Small intestine (tissue), 7 donors: ENCODE measurements at regions not wholly inside any gene's neighbourhood (a gene's known extent, or its start where the extent isn't known, plus 50 kb on each side); places are given as distances from the start of the nearest gene placed in this dataset.

Source experiments
- DNase-seq, 2 donors: peaks; one replicate each; pipeline versions ENCODE4 v3.0.0 to v3.0.0-alpha.2; 2013
- FAIRE-seq: peaks from 2 replicates; lab custom pipeline; 2012; peaks lifted over from hg19 to GRCh38; lab: Jason Lieb, UNC
- H3K27ac ChIP-seq, 3 donors: one replicate each; pipeline ENCODE4 v1.5.1; 2013; ENCODE audit warnings: low read length in 2 of 3, mild to moderate bottlenecking in 2 of 3, control low read depth in 1 of 3, inconsistent platforms in 1 of 3, low read depth in 1 of 3, moderate library complexity in 1 of 3
- H3K27me3 ChIP-seq, 3 donors: one replicate each; pipeline ENCODE4 v1.6.1; 2013; ENCODE audit warnings: low read length in 3 of 3, inconsistent platforms in 1 of 3; ENCODE audit not compliant: control insufficient read depth in 3 of 3, insufficient read depth in 3 of 3
- H3K36me3 ChIP-seq, 3 donors: one replicate each; pipeline ENCODE4 v1.6.1; 2013; ENCODE audit warnings: low read length in 3 of 3, inconsistent platforms in 1 of 3, low read depth in 1 of 3, mild to moderate bottlenecking in 1 of 3, moderate library complexity in 1 of 3; ENCODE audit not compliant: control insufficient read depth in 3 of 3, insufficient read depth in 2 of 3
- H3K4me1 ChIP-seq, 3 donors: one replicate each; pipeline ENCODE4 v1.6.1; 2013; ENCODE audit warnings: low read length in 2 of 3, inconsistent platforms in 1 of 3, low read depth in 1 of 3, mild to moderate bottlenecking in 1 of 3, moderate library complexity in 1 of 3; ENCODE audit not compliant: control insufficient read depth in 3 of 3, insufficient read depth in 2 of 3
- H3K4me3 ChIP-seq, 3 donors: one replicate each; pipeline ENCODE4 v1.5.1; 2013; ENCODE audit warnings: low read length in 3 of 3, control low read depth in 1 of 3, inconsistent platforms in 1 of 3, low read depth in 1 of 3, mild to moderate bottlenecking in 1 of 3, moderate library complexity in 1 of 3
- H3K9me3 ChIP-seq, 2 donors: one replicate each; pipeline ENCODE4 v1.6.1; 2013; ENCODE audit warnings: low read depth in 1 of 2, low read length in 1 of 2; ENCODE audit not compliant: control insufficient read depth in 2 of 2, insufficient read depth in 1 of 2
- WGBS, 3 donors: extraction: QIAGEN DNeasy Blood & Tissue Kit; methylation state at CpG; one replicate each; pipeline ENCODE4 v1.1.7; 2013; 5-methylcytosine and 5-hydroxymethylcytosine counted together
- donor health status: healthy with polysubstance abuse.
- donor health status: control.
- donor health status: control.
- donor health status: Bipolar disorder and iron deficiency.
- donor health status: healthy.

- H3K27me3 ChIP-seq, result no peaks in the 10 kb centered on the region
- no peaks in the 10 kb centered on the region for H3K36me3 ChIP-seq
- no peak overlapping the region for H3K27ac ChIP-seq
- FAIRE-seq (no peak), DNase-seq (no peak)
- 81 to 90% (median 89%) methylated on average over 2 of the region's 2 CpGs for WGBS, 3 donors
- no peaks in the 10 kb centered on the region for H3K9me3 ChIP-seq
- H3K4me3 ChIP-seq, result no peak overlapping the region
- no peaks in the 10 kb centered on the region for H3K4me1 ChIP-seq
These were observed 288.5 kb upstream of the TMEM161B start for GRCh38 chr5:88557131-88557530.

DNA sequence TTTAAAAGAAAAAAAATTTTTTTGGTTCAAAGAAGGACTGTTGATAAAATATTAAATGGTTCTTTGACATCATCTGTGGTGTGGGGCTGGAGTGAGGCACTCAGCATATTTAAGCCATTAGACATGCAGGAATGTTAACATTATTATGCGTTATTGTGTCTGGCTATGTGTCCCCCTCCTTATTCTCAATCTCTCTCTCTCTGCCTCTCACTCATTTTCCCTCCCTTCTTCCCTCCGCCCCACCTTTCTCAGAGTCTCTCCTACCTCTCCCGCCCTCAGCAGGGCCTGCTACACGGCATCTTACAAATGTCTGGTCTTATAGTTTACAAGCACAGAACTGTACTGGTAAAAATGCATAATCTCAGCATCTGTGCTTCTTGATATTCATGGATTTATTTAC lies 287.8 kb upstream of the TMEM161B start:
- no peaks in the 10 kb centered on the region for H3K4me1 ChIP-seq
- H3K9me3 ChIP-seq, result no peaks in the 10 kb centered on the region
- FAIRE-seq, result no peak

DNA sequence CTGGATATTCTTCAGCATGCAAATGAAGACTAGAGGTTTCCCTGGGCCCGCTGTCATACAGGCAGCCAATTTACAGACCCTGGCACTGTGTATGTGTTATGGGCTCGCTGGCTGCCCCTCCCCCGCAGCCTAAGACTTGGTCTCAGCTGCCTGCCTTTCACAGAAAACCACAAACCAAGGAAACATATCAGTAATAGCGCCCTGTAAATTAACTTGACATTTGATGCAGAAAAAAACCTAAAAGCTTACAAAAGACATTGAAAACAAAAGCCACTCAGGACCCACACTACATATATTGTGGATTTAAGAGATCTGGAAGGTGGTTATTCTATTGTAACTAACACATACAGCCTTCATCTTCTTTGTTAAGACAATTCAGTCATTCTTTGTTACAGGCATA lies 287.0 kb upstream of the TMEM161B start:
- Histone ChIP-seq H3K4me3 (no peak overlapping the region), H3K27me3 (no peaks in the 10 kb centered on the region), H3K4me1 (no peaks in the 10 kb centered on the region), H3K27ac (no peak overlapping the region), H3K9me3 (no peaks in the 10 kb centered on the region), H3K36me3 (no peaks in the 10 kb centered on the region)
- DNase-seq, result no peak
- no peak for FAIRE-seq
- 37 to 63% (median 43%) methylated on average over 4 of the region's 4 CpGs for WGBS, 3 donors

More for the DNA sequence above, 287.8 kb upstream of the TMEM161B start:
- Histone ChIP-seq H3K27ac (no peak overlapping the region), H3K4me3 (no peak overlapping the region), H3K27me3 (no peaks in the 10 kb centered on the region), H3K36me3 (no peaks in the 10 kb centered on the region)
- no peak for DNase-seq
- WGBS, 3 donors, result 70 to 86% (median 83%) methylated on average over 4 of the region's 4 CpGs

GRCh38 chr5:88553986-88554385 lies 285.3 kb upstream of the TMEM161B start:
- DNase-seq (no peak), FAIRE-seq (no peak)
- H3K27me3 ChIP-seq, result no peaks in the 10 kb centered on the region
- H3K9me3 ChIP-seq, result no peaks in the 10 kb centered on the region
- H3K27ac ChIP-seq, result no peak overlapping the region
- no peaks in the 10 kb centered on the region for H3K36me3 ChIP-seq
- no peaks in the 10 kb centered on the region for H3K4me1 ChIP-seq
- no peak overlapping the region for H3K4me3 ChIP-seq

DNA sequence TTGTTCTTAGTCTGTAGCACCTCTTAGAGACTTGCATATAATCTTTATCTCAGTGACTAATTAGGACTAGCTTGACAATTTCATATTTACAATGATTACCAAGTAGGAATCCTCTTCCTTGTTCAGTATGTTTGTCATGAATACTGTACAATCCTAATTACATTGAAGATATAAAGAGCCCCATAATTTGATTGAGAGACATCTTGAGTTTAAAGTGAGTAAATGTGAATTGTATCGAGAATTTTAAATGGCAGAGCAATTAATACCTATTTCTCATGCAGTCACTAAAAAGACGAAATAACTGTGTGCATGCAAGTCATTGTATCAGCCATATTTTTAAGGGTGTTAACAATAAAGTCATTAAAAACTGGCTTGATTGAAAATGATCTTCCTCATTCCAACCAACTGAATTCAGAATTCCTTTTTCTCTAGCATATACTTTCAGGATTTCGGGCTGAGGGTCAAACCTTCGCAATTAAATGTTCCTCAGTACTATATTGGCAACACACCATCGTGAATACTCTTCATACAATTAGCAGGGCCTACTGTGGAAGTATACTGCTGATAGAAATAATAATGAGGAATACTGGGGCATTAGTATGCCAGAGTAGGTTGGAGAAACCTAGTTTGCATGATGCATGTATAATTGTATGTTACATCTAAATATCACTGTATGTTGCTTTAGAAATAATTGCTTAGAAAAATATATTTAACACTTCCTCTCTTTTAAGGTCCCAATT lies 284.7 kb upstream of the TMEM161B start:
- no peaks in the 10 kb centered on the region for H3K9me3 ChIP-seq
- no peak overlapping the region for H3K27ac ChIP-seq
- H3K27me3 ChIP-seq, result no peaks in the 10 kb centered on the region
- H3K4me1 ChIP-seq, result no peaks in the 10 kb centered on the region
- DNase-seq, result no peak
- 77 to 92% (median 90%) methylated on average over 5 of the region's 5 CpGs for WGBS, 3 donors
- no peaks in the 10 kb centered on the region for H3K36me3 ChIP-seq
- FAIRE-seq, result no peak
- no peak overlapping the region for H3K4me3 ChIP-seq

DNA sequence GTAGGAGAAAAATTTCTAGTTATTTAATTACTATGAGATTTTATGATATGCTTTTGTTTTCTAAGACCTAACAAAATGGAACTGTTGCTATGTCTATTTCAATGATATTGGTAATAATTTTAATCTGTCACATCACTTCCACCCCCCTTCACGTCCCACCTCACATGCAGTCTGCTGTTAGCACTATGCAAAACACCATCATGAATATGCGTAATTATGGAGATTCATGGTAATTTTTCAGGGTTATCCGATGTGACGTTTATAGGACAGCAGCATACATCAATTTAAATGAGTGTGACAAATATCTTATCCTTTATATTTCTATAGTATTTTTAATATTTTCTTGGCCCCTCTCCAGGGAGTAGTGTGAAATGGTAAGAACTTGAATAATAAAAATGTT lies 283.8 kb upstream of the TMEM161B start:
- Histone ChIP-seq H3K27me3 (no peaks in the 10 kb centered on the region), H3K4me3 (no peak overlapping the region), H3K27ac (no peak overlapping the region), H3K36me3 (no peaks in the 10 kb centered on the region), H3K9me3 (no peaks in the 10 kb centered on the region), H3K4me1 (no peaks in the 10 kb centered on the region)
- FAIRE-seq (no peak), DNase-seq (no peak)
- WGBS, 3 donors, result 77 to 83% (median 78%) methylated on average over 4 of the region's 4 CpGs

DNA sequence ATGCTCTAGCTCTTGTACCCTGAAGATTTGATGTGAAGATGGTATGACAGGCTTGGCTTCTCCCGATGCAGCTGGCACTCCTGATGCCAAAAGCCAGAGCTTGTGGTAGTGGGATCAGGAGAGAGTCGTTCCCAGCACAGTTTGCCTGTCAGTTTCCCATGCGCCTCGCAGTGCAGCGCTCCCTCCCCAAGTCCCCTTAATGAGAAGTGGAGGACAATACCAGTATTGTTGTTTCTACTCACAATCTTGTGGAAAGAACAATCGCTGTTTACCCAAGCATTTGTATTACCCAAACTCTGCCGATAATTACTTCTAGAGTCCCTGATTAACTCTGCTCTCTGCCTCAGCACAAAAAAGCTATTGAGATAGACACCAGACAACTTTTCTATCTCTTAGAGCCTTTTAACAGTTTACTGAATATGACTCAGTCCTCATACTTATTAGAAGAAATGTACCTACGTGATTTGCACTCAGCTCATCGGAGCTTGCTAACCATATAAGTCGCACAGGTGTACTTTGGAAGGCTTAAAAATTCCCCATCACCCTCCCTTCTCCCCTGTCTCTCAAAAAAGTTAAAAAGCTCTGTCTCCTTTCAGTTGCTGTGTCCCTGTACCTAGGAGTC lies 283.2 kb upstream of the TMEM161B start:
- Histone ChIP-seq H3K27me3 (no peaks in the 10 kb centered on the region), H3K9me3 (no peaks in the 10 kb centered on the region), H3K4me1 (no peaks in the 10 kb centered on the region), H3K4me3 (no peak overlapping the region), H3K27ac (no peak overlapping the region), H3K36me3 (no peaks in the 10 kb centered on the region)
- 15 to 42% (median 29%) methylated on average over 10 of the region's 10 CpGs for WGBS, 3 donors
- FAIRE-seq, result no peak
- DNase-seq, result peak in 1 of 2 donors; percentile 8

- no peaks in the 10 kb centered on the region for H3K36me3 ChIP-seq
- DNase-seq, result no peak
- FAIRE-seq, result no peak
- no peak overlapping the region for H3K4me3 ChIP-seq
- H3K27ac ChIP-seq, result no peak overlapping the region
- H3K27me3 ChIP-seq, result no peaks in the 10 kb centered on the region
- H3K9me3 ChIP-seq, result no peaks in the 10 kb centered on the region
- H3K4me1 ChIP-seq, result no peaks in the 10 kb centered on the region
These were observed 282.1 kb upstream of the TMEM161B start for GRCh38 chr5:88550736-88551135.
